Skin of body (tissue), 1 donor: ENCODE measurements at regions not wholly inside any gene's neighbourhood (a gene's known extent, or its start where the extent isn't known, plus 50 kb on each side); places are given as distances from the start of the nearest gene placed in this dataset.

Experiments used
- DNase-seq: peaks from one replicate; lab custom pipeline; 2025; lab: John Stamatoyannopoulos, UW

DNA sequence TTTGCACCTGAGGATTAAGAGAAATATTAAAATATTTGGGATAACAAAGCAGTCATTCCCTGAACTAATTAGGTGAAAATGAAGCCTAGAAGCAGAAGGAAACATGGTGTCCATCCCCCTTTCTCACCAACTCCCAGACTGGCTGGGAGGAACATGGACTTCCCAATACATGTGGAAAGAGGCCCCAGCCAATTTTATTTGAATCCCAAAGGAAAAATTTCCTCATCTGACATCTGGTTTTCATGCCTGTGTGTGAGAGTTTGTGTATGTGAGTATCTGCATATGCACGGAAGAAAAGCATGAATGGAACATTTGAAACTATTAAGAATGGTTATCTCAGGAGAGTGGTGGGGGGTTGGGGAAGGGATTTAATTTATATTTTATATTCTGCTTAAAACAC lies 84.3 kb downstream of the COPS8 start:
- peak; percentile 96 for DNase-seq

- peak; percentile 80 for DNase-seq
Observed at GRCh38 chr2:237171396-237171795, 85.7 kb downstream of the COPS8 start.

- peak; percentile 59 for DNase-seq
Observed at GRCh38 chr2:237171881-237172280, 86.2 kb downstream of the COPS8 start.

GRCh38 chr2:237177052-237177451 lies 91.4 kb downstream of the COPS8 start:
- DNase-seq = no peak

GRCh38 chr2:237177986-237178385 lies 92.3 kb downstream of the COPS8 start:
- DNase-seq = no peak

GRCh38 chr2:237178396-237178795 lies 92.7 kb downstream of the COPS8 start:
- DNase-seq = no peak

DNA sequence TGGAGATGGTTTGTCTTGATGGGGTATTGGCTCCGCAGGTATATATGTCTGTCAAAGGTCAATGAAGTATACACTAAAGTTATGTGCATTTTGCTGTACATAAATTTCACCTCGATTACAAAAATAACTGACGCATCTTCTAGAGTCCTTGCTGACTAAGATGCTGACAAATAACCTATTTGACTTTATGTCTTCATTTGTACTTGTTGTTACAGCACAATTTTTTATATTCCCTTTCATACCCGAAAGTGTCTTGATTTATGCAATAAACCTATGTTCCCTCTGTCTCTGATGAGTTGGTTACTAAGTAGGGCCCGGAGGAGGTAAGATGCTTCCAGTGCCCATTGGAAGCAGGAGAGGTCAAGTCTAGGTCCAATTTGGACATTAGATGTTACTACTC lies 93.5 kb downstream of the COPS8 start:
- no peak for DNase-seq

GRCh38 chr2:237180187-237180586 lies 94.5 kb downstream of the COPS8 start:
- no peak for DNase-seq

- no peak for DNase-seq
Observed at GRCh38 chr2:237180987-237181386, 95.3 kb downstream of the COPS8 start.

DNA sequence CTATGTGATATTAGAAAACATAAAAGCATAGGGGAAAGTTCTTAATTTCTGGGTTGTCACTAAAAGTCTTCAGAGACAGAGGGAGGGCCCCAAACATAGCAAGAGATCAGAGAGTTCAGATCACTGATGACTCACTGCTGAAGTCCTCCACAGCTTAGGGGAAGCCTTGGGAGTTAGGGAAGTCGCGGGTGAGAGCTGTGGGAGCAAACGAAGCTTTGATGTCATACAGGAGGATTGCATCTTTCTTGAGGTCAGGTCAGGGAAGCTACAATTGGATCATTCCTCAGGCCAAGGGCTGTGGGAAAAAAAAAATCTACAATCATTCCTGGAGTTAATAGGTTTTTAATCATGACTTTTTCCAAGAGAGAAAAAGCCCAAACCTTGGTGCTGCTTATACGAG lies 96.2 kb downstream of the COPS8 start:
- no peak for DNase-seq

DNA sequence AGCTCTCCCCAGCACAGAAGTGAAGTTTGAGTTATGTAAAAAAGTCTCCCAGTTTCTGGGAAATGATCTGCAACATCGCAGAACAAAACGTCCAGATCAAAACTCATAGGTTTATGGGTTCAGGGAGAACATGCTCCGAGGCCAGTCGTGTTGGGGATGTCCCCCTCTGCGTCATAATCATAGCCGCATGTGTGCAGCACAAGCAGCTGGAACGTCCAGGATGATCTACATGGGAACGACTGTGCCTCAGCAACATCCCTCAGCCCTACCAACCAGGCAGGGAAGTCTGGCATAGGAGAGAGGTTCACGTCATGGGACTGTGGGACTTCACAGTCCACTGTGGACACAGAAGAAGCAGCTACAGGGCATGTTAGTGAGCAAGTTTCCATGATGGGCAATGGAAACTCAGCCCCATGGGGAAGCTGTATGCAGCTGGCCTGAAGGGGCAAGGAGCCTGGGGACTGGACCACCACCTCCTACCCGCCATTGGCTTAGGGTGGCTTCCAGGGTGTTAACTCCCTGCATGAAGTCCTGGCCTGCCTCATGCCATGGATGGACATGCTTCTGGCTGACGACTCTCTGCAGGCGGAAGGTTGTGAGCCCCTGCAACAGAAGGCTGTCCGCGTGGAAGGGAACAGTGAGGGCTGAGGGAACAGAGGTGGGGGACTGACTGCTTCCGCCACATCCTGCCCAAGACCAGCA lies 96.9 kb downstream of the COPS8 start:
- DNase-seq = no peak

- DNase-seq = no peak
Observed at GRCh38 chr2:237184192-237184918, 98.7 kb downstream of the COPS8 start.

GRCh38 chr2:237184919-237185552 lies 99.3 kb downstream of the COPS8 start:
- no peak for DNase-seq

GRCh38 chr2:237185553-237185925 lies 99.8 kb downstream of the COPS8 start:
- DNase-seq = no peak

DNA sequence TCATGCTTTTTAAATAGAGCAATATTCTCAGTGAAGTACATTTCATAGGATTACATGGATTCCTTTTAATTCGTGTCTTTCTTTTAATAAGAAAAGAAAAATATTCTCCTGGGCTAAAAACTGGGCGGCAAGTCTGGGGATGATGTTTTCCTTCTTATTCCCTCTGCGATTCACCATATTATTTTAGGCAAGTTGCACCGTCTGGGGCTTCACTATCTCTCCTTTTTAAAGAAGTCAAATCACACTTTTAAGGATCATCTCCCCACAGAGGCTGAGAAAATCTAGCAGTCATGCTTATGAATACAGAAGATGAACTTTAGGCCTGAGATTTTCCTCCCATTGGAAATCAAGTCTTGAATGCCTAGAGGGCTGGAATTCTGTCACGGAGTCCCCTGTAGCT lies 104.1 kb downstream of the COPS8 start:
- DNase-seq = no peak

DNA sequence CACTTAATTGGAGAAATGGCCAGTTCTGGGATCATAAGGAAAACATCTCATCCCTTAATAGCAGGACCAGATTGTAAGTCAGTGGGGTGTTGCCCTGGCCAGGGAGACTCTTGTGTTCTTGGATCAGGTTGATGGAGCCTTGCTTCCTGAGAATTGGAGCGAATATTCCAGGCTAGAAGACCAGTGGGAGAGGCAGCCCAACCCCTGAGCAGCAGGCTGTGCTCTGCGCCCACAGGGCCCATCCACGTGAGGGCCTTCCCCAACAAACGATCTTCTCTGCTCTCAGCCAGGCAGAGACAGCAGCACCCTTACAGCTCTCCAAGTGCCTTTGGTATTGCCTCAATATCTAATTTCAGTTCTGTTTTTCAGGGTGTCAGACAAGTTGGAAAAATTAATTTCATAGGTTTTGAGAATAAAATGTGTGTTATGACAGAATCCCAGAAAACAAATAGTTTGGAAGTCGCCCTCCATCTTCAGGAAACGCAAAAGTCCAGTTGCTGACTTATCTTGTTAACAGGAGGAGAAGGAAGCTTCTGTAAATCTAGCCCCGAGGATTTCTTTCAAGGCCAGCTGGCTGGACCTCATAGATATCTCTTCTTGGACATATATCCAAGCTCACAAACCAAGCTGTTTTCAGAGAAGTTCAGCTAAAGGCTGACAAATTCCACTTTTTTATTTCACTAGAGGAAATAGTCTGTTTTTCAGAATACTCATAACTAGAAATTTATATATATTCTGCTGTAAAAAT lies 105.5 kb downstream of the COPS8 start:
- DNase-seq = peak; percentile 65

DNA sequence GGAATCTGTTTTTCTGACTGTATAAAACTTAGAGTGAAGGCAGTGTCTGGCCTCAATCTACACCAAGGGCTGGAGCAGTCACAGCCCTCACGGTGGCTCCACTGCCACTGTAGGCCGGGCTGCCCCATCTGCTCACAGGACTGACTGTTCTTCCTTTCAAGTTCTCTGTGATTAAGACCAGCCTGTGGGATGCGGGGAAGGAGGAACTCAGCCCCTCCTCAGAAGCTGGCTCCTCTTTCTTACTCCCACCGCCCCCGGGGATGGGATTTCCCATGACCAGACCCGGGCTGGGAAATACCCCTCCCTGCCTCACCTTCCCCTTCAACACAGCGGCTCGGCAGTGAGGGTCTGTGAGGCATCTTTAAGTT lies 106.0 kb downstream of the COPS8 start:
- DNase-seq = no peak

GRCh38 chr2:237192881-237193280 lies 107.2 kb downstream of the COPS8 start:
- DNase-seq = no peak

- no peak for DNase-seq
Observed at GRCh38 chr2:237193436-237193835, 107.7 kb downstream of the COPS8 start.

GRCh38 chr2:237194081-237194480 lies 108.4 kb downstream of the COPS8 start:
- no peak for DNase-seq

DNA sequence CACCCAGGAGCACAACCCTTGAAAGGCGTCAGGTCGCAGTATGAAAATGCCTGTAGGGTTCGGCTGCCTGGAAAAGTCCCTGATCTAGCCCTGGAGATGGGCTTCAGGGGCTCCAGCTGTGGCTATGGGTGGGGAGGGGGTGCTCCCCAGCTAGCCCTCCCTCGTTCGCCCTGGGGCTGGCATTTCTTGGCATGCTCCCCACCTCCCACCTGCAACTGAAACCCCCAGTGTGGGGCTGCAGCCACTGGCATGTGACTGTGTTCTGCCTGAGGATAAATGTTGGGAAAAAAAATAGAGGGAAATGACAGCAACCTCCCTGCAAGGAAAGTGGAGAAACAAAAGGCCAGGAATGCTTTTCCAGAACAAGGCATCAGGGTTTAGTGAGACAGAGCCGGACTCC lies 109.2 kb downstream of the COPS8 start:
- no peak for DNase-seq
